DOHH2 (cell line): ENCODE measurements at regions not wholly inside any gene's neighbourhood (a gene's known extent, or its start where the extent isn't known, plus 50 kb on each side); places are given as distances from the start of the nearest gene placed in this dataset.

Experiments used
- CTCF ChIP-seq: fragments of 200-600 bp; sonication (generic); IDR thresholded peaks from one replicate; pipeline ENCODE4 v1.5.1; 2014; ENCODE audit warnings: antibody characterized with exemption, mild to moderate bottlenecking, low read depth, low read length; ENCODE audit not compliant: poor library complexity, severe bottlenecking
- EZH2phosphoT487 ChIP-seq: fragments of 200-600 bp; sonication (generic); IDR thresholded peaks from 2 replicates; pipeline ENCODE4 v1.6.1; 2017; ENCODE audit warnings: borderline replicate concordance, mild to moderate bottlenecking, antibody characterized with exemption, low read length, moderate library complexity, mixed read lengths

- TF ChIP-seq CTCF (no peak), EZH2phosphoT487 (no peak)
Measured at GRCh38 chr2:57569396-57569795, 477.2 kb upstream of the VRK2 start.
